RCC 7860 (cell line): ENCODE measurements at regions not wholly inside any gene's neighbourhood (a gene's known extent, or its start where the extent isn't known, plus 50 kb on each side); places are given as distances from the start of the nearest gene placed in this dataset.
A peak's percentile ranks its signal among the peaks of the same experiment; 100 is the strongest.
"Not testable (repeated sequence)": the region's sequence is repeated elsewhere in the genome, so short reads cannot be mapped to it uniquely, and the experiment has no call there.

ENCODE experiments used
- DNase-seq: peaks from one replicate; pipeline ENCODE4 v3.0.0-alpha.2; 2015; ENCODE audit warnings: low spot score
- FAIRE-seq: peaks from 2 replicates; lab custom pipeline; 2012; peaks lifted over from hg19 to GRCh38; lab: Jason Lieb, UNC

- not testable (repeated sequence) for FAIRE-seq
These were observed 236.4 kb upstream of the GALNT17 start for GRCh38 chr7:70895337-70896200.

GRCh38 chr7:70907259-70908247, 224.4 kb upstream of the GALNT17 start:
- FAIRE-seq (no peak), DNase-seq (no peak)

More at GRCh38 chr7:70895337-70896200, 236.4 kb upstream of the GALNT17 start:
- not testable (repeated sequence) for DNase-seq

GRCh38 chr7:70913924-70914323, 218.0 kb upstream of the GALNT17 start:
- DNase-seq (no peak), FAIRE-seq (no peak)

GRCh38 chr7:70915067-70915466, 216.9 kb upstream of the GALNT17 start:
- FAIRE-seq (no peak), DNase-seq (no peak)

DNA sequence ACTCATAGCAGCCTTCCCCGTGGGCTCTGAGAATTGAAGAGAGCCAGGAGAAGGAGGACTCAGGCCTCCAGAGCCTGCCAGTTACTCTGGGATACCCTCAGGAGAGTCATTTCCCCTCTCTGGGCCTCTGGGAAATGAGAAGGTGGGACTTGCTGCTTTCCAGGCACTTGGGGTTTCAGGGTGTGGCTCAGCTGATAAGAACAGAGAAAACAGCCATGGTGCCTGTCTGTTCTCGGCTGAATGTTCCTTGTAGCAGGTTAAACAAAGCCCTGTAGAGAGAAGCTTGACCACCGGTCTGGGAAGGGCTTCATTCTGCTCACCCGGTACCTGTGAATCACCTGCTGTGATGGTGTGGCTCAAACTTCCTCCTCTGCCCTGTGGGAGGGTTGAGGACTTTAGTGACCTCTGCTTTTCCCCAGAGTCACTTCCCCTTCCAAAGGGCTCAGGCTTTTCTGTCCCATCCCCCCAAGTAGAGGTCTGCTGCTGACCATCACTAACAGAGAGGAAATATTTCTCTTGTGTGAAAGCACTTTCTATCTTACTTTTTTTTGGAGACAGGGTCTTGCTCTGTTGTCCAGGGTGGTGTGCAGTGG, 212.4 kb upstream of the GALNT17 start:
- FAIRE-seq, result no peak
- no peak for DNase-seq

GRCh38 chr7:70920876-70921275, 211.1 kb upstream of the GALNT17 start:
- DNase-seq, result no peak
- FAIRE-seq, result no peak

GRCh38 chr7:70923181-70923845, 208.6 kb upstream of the GALNT17 start:
- FAIRE-seq, result no peak
- no peak for DNase-seq

DNA sequence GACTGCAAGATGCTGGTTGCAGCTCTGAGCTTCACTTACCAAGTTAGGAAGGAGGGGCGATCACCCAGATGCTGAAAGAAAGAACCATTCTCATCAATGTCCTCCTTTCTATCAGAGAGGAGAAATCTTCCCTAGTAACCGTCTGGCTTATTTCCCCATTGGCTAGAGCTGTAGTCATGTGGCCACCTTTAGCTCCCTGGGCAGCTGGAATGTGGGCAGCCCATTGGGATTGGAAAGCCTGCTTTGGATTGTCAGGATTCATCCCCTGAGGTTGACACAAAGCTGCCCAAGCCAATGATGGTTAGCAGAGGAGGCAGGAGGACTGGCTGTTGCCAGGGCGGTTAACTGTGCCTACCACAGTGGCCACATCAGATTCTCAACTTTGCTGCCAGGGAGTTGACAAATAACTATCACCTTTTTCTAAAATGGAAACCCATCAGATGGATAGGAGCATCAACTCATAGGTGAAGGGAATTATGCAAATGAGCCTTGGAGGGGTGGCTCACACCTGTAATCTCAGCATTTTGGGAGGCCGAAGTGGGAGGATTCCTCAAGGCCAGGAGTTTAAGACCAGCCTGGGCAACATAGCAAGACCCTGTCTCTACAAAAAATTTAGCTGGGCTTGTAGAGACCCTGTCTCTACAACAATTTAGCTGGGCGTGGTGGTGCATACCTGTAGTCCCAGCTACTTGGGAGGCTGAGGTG, 206.4 kb upstream of the GALNT17 start:
- FAIRE-seq (no peak), DNase-seq (no peak)

GRCh38 chr7:70926666-70927065, 205.3 kb upstream of the GALNT17 start:
- FAIRE-seq (no peak), DNase-seq (no peak)

- FAIRE-seq, result no peak
- DNase-seq, result no peak
These were observed 196.6 kb upstream of the GALNT17 start for GRCh38 chr7:70935311-70935710.

- no peak for FAIRE-seq
- peak; percentile 0 for DNase-seq
These were observed 196.1 kb upstream of the GALNT17 start for GRCh38 chr7:70935854-70936253.

- peak; percentile 0 for DNase-seq
- no peak for FAIRE-seq
These were observed 194.5 kb upstream of the GALNT17 start for GRCh38 chr7:70937424-70937823.

- DNase-seq (no peak), FAIRE-seq (no peak)
These were observed 191.3 kb upstream of the GALNT17 start for GRCh38 chr7:70940597-70940996.

DNA sequence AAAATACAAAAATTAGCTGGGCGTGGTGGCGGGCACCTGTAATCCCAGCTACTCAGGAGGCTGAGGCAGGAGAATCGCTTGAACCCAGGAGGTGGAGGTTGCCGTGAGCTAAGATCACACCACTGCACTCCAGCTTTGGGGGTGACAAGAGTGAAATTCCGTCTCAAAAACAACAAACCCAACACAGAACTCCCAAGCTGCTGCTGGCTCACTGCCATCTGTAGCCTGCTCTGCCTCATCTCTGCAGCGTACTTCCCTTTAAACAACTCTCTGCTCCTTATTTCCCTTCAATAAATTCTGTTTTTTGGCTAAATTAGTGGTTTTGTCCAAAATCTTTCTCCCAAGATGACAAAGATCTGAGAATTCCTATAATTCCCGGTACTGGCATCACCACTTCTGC, 189.2 kb upstream of the GALNT17 start:
- DNase-seq (no peak), FAIRE-seq (no peak)

- peak; percentile 2 for DNase-seq
- no peak for FAIRE-seq
These were observed 187.4 kb upstream of the GALNT17 start for GRCh38 chr7:70944516-70944915.

- no peak for DNase-seq
- FAIRE-seq, result no peak
These were observed 184.8 kb upstream of the GALNT17 start for GRCh38 chr7:70947181-70947580.

GRCh38 chr7:70949862-70950261, 182.1 kb upstream of the GALNT17 start:
- no peak for FAIRE-seq
- no peak for DNase-seq

DNA sequence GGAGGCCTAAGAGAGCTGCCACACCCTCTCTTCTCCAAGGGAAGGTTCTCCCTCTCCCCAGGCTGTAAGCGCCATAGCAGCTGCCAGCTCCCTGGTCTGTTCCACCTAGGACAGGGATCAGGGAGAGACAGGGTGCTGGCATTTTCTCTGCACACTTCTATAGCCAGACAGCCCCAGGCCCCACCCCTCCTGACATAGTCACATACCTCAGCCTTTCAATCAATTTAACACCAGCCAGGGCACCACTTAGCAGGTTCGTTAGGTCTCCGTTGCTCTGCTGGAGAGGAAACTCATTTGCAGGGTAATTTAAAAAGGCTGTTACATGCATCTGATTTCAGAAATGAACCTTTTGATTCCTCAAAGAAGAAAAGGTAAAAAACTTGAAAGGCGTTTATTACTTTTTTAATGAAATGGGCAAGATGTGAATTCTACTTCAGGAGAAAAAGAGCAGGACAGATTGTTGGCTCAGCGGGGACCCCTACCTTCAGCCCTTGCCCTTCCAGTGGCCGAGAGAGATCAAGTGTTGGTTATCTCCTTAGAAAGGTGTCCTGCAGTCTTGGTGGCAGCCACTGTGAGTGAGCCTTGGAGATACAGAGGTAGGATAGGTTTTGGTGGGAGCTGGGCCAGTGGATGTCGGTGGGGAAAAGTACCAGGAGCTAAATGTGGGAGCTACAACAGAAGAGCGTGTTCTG, 180.5 kb upstream of the GALNT17 start:
- peak; percentile 1 for DNase-seq
- no peak for FAIRE-seq

GRCh38 chr7:70952311-70952710, 179.6 kb upstream of the GALNT17 start:
- FAIRE-seq (no peak), DNase-seq (peak; percentile 1)
